ENCODE measurements at regions not wholly inside any gene's neighbourhood (a gene's known extent, or its start where the extent isn't known, plus 50 kb on each side); places are given as distances from the start of the nearest gene placed in this dataset.

GRCh38 chr2:35920061-35920460, 435.5 kb upstream of the CRIM1 start:
- no peak overlapping the region for H2AFZ ChIP-seq (ENCODE audit: low read length, unreplicated experiment)

DNA sequence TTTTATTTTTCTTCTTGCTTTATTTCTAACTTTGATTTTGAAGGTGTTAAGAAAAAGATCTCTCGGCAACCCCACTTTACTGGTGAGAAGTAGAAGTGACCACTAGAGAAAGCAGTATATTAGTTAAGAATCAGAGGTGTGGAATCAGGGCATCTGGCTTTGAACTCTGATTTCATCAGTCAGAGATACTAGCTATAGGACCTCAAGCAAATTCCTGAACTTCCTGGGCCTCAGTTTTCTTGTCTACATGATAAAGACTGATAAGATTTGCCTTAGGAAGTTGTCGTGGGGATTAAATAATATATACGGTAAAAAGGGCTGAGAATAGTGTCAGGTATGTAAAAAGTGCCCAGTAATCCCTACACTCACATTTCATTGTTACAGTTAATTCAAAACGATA, 440.3 kb upstream of the CRIM1 start:
- Histone ChIP-seq H3K27me3 (ENCODE audit: insufficient read depth, low read length) (peaks cover 5% of the 10 kb centered on the region; the same call in 1 of the 2 replicates), H3K79me2 (ENCODE audit: control insufficient read depth, insufficient read depth, low read length, unreplicated experiment) (no peaks in the 10 kb centered on the region), H3K27ac (ENCODE audit: low read depth, low read length) (no peak overlapping the region), H3K4me1 (ENCODE audit: control insufficient read depth, insufficient read depth, low read length, unreplicated experiment) (no peaks in the 10 kb centered on the region), H3K4me3 (ENCODE audit: low read depth, low read length) (no peak overlapping the region), H3K36me3 (ENCODE audit: insufficient read depth, low read length) (no peaks in the 10 kb centered on the region), H2AFZ (ENCODE audit: low read length, unreplicated experiment) (no peak overlapping the region)

More at GRCh38 chr2:35920061-35920460, 435.5 kb upstream of the CRIM1 start:
- Histone ChIP-seq H3K27me3 (ENCODE audit: insufficient read depth, low read length) (peaks cover 5% of the 10 kb centered on the region; the same call in 1 of the 2 replicates), H3K27ac (ENCODE audit: low read depth, low read length) (no peak overlapping the region), H3K4me3 (ENCODE audit: low read depth, low read length) (no peak overlapping the region), H3K36me3 (ENCODE audit: insufficient read depth, low read length) (no peaks in the 10 kb centered on the region), H3K79me2 (ENCODE audit: control insufficient read depth, insufficient read depth, low read length, unreplicated experiment) (no peaks in the 10 kb centered on the region), H3K4me1 (ENCODE audit: control insufficient read depth, insufficient read depth, low read length, unreplicated experiment) (no peaks in the 10 kb centered on the region)

GRCh38 chr2:35891936-35892335, 463.6 kb upstream of the CRIM1 start:
- Histone ChIP-seq H3K36me3 (ENCODE audit: insufficient read depth, low read length) (no peaks in the 10 kb centered on the region), H2AFZ (ENCODE audit: low read length, unreplicated experiment) (peak overlapping the region; percentile 71), H3K27ac (ENCODE audit: low read depth, low read length) (no peak overlapping the region), H3K27me3 (ENCODE audit: insufficient read depth, low read length) (no peaks in the 10 kb centered on the region), H3K79me2 (ENCODE audit: control insufficient read depth, insufficient read depth, low read length, unreplicated experiment) (no peaks in the 10 kb centered on the region), H3K4me1 (ENCODE audit: control insufficient read depth, insufficient read depth, low read length, unreplicated experiment) (no peaks in the 10 kb centered on the region), H3K4me3 (ENCODE audit: low read depth, low read length) (peak overlapping the region; percentile 72)

- peak overlapping the region; percentile 71 for H2AFZ ChIP-seq (ENCODE audit: low read length, unreplicated experiment)
- no peak overlapping the region for H3K27ac ChIP-seq (ENCODE audit: low read depth, low read length)
Measured at GRCh38 chr2:35891528-35891927, 464.1 kb upstream of the CRIM1 start.

DNA sequence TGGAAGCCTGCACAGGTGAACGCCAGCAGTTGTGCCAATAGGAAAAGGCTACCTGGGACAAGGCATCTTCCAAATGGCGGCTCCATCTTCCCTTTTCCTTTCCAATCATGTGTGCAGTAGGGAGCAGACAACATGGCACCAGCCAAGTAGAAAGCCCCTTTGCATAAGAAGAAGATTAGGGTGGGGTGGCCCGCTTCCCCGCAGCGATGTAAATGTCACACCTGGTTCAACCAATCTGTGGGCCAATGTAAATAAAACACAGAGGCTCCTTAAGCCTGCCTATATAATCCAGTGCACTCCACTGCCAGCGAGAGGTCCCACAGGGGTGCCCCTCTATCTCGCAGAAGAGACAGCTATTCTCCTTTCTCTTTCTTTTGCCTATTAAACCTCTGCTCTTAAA, 468.4 kb upstream of the CRIM1 start:
- Histone ChIP-seq H3K4me3 (ENCODE audit: low read depth, low read length) (no peak overlapping the region), H3K27me3 (ENCODE audit: insufficient read depth, low read length) (peaks cover 3% of the 10 kb centered on the region; the same call in 1 of the 2 replicates), H2AFZ (ENCODE audit: low read length, unreplicated experiment) (no peak overlapping the region), H3K27ac (ENCODE audit: low read depth, low read length) (no peak overlapping the region), H3K36me3 (ENCODE audit: insufficient read depth, low read length) (no peaks in the 10 kb centered on the region), H3K79me2 (ENCODE audit: control insufficient read depth, insufficient read depth, low read length, unreplicated experiment) (no peaks in the 10 kb centered on the region), H3K4me1 (ENCODE audit: control insufficient read depth, insufficient read depth, low read length, unreplicated experiment) (no peaks in the 10 kb centered on the region)

More at GRCh38 chr2:35891528-35891927, 464.1 kb upstream of the CRIM1 start:
- Histone ChIP-seq H3K36me3 (ENCODE audit: insufficient read depth, low read length) (no peaks in the 10 kb centered on the region), H3K27me3 (ENCODE audit: insufficient read depth, low read length) (no peaks in the 10 kb centered on the region), H3K79me2 (ENCODE audit: control insufficient read depth, insufficient read depth, low read length, unreplicated experiment) (no peaks in the 10 kb centered on the region), H3K4me3 (ENCODE audit: low read depth, low read length) (peak overlapping the region; percentile 72), H3K4me1 (ENCODE audit: control insufficient read depth, insufficient read depth, low read length, unreplicated experiment) (no peaks in the 10 kb centered on the region)

DNA sequence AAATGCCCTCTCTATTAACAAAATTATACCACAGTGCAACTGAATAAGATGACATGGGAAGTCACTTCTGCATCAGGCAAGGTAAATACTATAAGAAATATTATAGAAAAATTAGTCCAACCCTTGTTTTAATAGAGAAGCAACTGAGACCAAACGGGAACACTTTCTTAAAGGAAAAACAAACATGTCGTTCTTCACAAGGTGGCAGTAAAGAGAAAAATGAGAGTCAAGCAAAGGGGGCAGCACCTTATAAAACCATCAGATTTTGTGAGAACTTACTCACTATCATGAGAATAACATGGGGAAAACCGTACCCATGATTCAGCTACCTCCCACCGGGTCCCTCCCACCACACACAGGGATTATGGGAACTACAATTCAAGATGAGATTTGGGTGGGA, 481.7 kb upstream of the CRIM1 start:
- Histone ChIP-seq H3K27ac (ENCODE audit: low read depth, low read length) (no peak overlapping the region), H3K79me2 (ENCODE audit: control insufficient read depth, insufficient read depth, low read length, unreplicated experiment) (no peaks in the 10 kb centered on the region), H3K27me3 (ENCODE audit: insufficient read depth, low read length) (peaks cover 4% of the 10 kb centered on the region), H3K4me3 (ENCODE audit: low read depth, low read length) (no peak overlapping the region), H3K36me3 (ENCODE audit: insufficient read depth, low read length) (no peaks in the 10 kb centered on the region), H3K4me1 (ENCODE audit: control insufficient read depth, insufficient read depth, low read length, unreplicated experiment) (no peaks in the 10 kb centered on the region), H2AFZ (ENCODE audit: low read length, unreplicated experiment) (no peak overlapping the region)

GRCh38 chr2:35871672-35872071, 483.9 kb upstream of the CRIM1 start:
- H3K27me3 ChIP-seq (ENCODE audit: insufficient read depth, low read length), result peaks cover 7% of the 10 kb centered on the region
- H3K36me3 ChIP-seq (ENCODE audit: insufficient read depth, low read length), result no peaks in the 10 kb centered on the region
- no peak overlapping the region for H3K4me3 ChIP-seq (ENCODE audit: low read depth, low read length)
- no peak overlapping the region for H2AFZ ChIP-seq (ENCODE audit: low read length, unreplicated experiment)
- H3K4me1 ChIP-seq (ENCODE audit: control insufficient read depth, insufficient read depth, low read length, unreplicated experiment), result no peaks in the 10 kb centered on the region
- H3K27ac ChIP-seq (ENCODE audit: low read depth, low read length), result no peak overlapping the region
- H3K79me2 ChIP-seq (ENCODE audit: control insufficient read depth, insufficient read depth, low read length, unreplicated experiment), result no peaks in the 10 kb centered on the region

GRCh38 chr2:35870713-35871112, 484.9 kb upstream of the CRIM1 start:
- H3K27ac ChIP-seq (ENCODE audit: low read depth, low read length), result no peak overlapping the region
- H3K79me2 ChIP-seq (ENCODE audit: control insufficient read depth, insufficient read depth, low read length, unreplicated experiment), result no peaks in the 10 kb centered on the region
- no peak overlapping the region for H2AFZ ChIP-seq (ENCODE audit: low read length, unreplicated experiment)
- H3K4me1 ChIP-seq (ENCODE audit: control insufficient read depth, insufficient read depth, low read length, unreplicated experiment), result no peaks in the 10 kb centered on the region
- H3K27me3 ChIP-seq (ENCODE audit: insufficient read depth, low read length), result peaks cover 7% of the 10 kb centered on the region
- no peak overlapping the region for H3K4me3 ChIP-seq (ENCODE audit: low read depth, low read length)
- no peaks in the 10 kb centered on the region for H3K36me3 ChIP-seq (ENCODE audit: insufficient read depth, low read length)

DNA sequence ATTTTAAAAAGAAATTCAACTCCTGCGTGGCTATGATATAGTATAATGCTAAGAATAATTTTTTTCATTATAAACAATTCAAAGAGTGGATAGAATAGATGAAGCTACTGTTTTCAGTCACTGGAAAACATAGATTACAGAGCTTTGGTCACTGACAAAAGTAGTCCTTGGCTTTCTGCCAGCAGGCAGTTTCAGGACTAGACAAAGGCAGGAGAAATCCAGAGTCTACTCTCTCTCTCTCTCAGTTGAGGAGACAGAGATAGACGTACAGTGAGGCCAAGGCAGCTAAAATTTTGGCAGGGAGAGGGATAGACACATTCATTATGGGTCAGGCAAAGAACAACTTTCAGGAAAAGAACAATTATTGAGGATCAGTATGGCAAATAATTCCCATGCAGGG, 491.4 kb upstream of the CRIM1 start:
- no peak overlapping the region for H2AFZ ChIP-seq (ENCODE audit: low read length, unreplicated experiment)
- no peak overlapping the region for H3K27ac ChIP-seq (ENCODE audit: low read depth, low read length)
- H3K36me3 ChIP-seq (ENCODE audit: insufficient read depth, low read length), result no peaks in the 10 kb centered on the region
- H3K4me1 ChIP-seq (ENCODE audit: control insufficient read depth, insufficient read depth, low read length, unreplicated experiment), result no peaks in the 10 kb centered on the region
- peaks cover 6% of the 10 kb centered on the region; the same call in 1 of the 2 replicates for H3K27me3 ChIP-seq (ENCODE audit: insufficient read depth, low read length)
- no peak overlapping the region for H3K4me3 ChIP-seq (ENCODE audit: low read depth, low read length)
- no peaks in the 10 kb centered on the region for H3K79me2 ChIP-seq (ENCODE audit: control insufficient read depth, insufficient read depth, low read length, unreplicated experiment)

GRCh38 chr2:35858216-35858615, 497.4 kb upstream of the CRIM1 start:
- Histone ChIP-seq H3K79me2 (ENCODE audit: control insufficient read depth, insufficient read depth, low read length, unreplicated experiment) (no peaks in the 10 kb centered on the region), H3K4me3 (ENCODE audit: low read depth, low read length) (no peak overlapping the region), H3K36me3 (ENCODE audit: insufficient read depth, low read length) (no peaks in the 10 kb centered on the region), H3K4me1 (ENCODE audit: control insufficient read depth, insufficient read depth, low read length, unreplicated experiment) (no peaks in the 10 kb centered on the region), H3K27ac (ENCODE audit: low read depth, low read length) (no peak overlapping the region), H2AFZ (ENCODE audit: low read length, unreplicated experiment) (no peak overlapping the region), H3K27me3 (ENCODE audit: insufficient read depth, low read length) (0 out of 2 replicates have a peak, but pooled peaks cover 3% of the 10 kb centered on the region)

DNA sequence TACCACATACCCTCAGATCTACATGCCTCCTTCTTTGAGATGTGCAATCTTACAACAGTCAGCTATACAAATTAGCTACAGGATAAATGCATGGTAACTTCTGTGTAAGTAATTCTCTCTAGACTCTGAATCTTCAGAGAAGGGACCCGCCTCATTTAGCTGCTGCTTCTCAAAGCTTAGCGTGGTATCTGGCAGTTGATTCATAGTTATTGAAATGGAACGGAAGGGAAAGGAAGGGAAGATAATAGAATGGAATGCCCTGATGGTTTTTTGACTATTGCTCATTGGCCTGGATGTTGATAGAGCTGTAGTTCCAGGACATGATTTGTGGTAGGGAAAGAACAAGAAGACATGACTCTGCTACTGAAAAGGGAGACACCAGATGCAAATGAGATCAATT, 498.1 kb upstream of the CRIM1 start:
- H3K36me3 ChIP-seq (ENCODE audit: insufficient read depth, low read length), result no peaks in the 10 kb centered on the region
- no peaks in the 10 kb centered on the region for H3K79me2 ChIP-seq (ENCODE audit: control insufficient read depth, insufficient read depth, low read length, unreplicated experiment)
- no peak overlapping the region for H2AFZ ChIP-seq (ENCODE audit: low read length, unreplicated experiment)
- no peak overlapping the region for H3K27ac ChIP-seq (ENCODE audit: low read depth, low read length)
- no peak overlapping the region for H3K4me3 ChIP-seq (ENCODE audit: low read depth, low read length)
- no peaks in the 10 kb centered on the region for H3K4me1 ChIP-seq (ENCODE audit: control insufficient read depth, insufficient read depth, low read length, unreplicated experiment)
- 0 out of 2 replicates have a peak, but pooled peaks cover 3% of the 10 kb centered on the region for H3K27me3 ChIP-seq (ENCODE audit: insufficient read depth, low read length)
